ENCODE measurements at regions not wholly inside any gene's neighbourhood (a gene's known extent, or its start where the extent isn't known, plus 50 kb on each side); places are given as distances from the start of the nearest gene placed in this dataset.
"Not testable (repeated sequence)": the region's sequence is repeated elsewhere in the genome, so short reads cannot be mapped to it uniquely, and the experiment has no call there.

DNA sequence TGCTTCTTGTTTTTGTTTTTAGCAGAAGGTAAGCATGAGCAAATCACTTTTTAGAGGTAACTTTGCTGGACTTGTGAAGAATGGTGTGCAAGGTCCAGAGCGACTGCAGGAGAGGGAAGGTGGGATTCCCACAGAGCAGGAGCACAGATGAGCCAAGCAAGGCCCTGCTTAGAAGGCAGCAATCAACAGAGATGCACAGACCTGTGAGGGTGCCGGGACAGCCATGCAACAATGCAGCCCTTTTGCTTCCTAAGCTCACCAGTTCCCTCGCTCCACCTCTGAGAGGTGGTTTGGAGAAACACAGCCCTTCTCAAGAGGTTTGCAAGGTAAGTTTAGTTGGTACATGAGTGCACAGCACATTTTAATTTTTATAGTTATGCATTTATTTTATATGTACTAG, 85.1 kb upstream of the FBXO28 start:
- DNase-seq (ENCODE audit: low read depth), result not testable (repeated sequence)

DNA sequence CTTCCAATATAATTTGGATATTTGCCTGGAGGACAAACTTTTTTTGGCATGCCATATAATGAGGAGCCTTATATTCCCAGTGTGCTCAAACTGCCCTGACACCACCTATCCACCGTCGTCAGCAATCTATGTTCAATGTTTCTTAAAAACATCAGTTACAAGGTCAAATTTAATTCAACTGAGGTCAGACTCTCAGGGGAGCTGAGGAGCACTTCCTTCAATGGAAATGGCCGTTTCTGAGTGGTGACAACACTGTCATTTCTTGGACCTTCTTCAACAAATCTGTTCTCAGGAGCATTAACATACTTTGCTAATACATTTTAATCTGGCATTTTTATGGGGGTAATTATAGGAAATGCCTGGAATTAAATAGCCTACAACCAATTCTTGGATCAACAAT, 90.8 kb upstream of the FBXO28 start:
- DNase-seq (ENCODE audit: low read depth), result not testable (repeated sequence)

DNA sequence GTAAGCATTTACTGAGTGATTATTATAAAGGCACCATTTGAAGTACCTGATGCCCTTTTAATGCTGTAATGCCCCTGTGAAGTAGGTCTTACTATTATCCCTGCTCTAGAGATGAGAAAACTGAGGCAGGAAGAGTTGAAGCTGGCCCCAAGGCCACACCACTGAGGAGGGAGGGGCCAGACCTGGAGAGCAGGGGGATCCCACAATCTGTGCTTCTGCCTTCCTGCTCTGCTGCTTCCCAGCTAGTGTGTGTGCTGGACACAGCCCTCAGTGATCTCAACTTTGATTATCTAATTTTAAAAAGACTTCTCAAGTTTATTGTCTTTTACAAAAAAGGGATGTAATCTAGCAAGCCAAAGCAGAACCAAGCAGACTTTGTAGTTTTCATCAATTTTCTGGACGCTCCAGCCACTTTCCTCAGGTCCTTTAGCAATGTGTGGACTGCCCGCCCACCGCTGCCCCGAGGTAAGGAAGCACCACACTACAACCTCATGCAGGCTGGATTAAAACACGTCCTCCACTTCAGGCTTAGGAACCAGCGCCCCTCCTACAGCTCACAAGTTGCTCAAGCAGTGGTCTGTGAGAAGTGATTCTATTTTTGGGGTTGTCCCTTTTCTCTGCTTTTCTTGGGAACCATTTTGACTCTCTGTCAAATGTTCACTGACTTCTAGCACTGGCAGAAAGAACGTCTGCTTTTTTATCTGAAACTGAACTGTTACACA, 91.5 kb upstream of the FBXO28 start:
- not testable (repeated sequence) for DNase-seq (ENCODE audit: low read depth)

DNA sequence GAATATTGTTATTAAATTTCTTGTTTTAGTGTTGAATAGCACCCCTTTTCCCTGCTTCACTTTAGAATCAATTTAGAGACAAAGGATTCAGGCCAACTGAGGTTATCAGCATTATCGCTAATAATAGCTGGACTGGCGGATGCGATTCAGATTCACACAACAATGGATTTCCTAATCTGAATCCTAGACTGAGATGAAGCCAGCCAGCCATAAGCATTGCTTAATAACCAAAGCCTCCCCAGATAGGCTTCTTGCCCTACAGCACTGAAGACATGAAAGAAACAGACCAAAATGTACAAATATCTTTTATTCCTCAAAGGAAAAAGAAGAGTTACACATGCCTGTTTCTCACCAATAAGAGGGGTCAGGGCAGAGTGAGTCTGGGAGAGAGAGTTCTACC, 94.0 kb upstream of the FBXO28 start:
- DNase-seq (ENCODE audit: low read depth), result not testable (repeated sequence)

DNA sequence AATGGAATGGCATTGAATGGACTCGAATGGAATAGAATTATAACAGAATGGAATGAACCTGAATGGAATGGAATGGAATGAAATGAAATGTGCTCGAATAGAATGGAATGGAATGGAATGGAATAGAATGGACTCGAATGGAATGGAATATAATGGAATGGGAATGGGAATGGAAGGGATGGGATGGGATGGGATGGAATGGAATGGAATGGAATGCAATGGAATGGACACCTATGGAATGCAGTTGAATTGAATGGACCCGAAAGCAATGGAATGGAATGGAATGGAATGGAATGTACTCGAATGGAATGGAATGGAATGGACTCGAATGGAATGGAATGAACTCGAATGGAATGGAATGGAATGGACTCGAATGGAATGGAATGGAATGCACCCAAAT, 98.1 kb upstream of the FBXO28 start:
- not testable (repeated sequence) for DNase-seq (ENCODE audit: low read depth)

DNA sequence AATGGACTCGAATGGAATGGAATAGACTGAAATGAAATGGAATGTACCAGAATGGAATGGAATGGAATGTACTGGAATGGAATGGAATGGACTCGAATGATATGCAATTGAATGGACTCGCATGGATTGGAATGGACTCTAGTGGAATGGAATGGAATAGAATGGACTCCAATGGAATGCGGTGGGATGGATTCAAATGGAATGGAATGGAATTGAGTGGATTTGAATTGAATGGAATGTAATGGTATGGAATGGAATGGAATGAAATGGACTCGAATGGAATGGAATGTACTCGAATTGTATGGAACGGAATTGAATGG, 99.6 kb upstream of the FBXO28 start:
- DNase-seq (ENCODE audit: low read depth), result no peak

DNA sequence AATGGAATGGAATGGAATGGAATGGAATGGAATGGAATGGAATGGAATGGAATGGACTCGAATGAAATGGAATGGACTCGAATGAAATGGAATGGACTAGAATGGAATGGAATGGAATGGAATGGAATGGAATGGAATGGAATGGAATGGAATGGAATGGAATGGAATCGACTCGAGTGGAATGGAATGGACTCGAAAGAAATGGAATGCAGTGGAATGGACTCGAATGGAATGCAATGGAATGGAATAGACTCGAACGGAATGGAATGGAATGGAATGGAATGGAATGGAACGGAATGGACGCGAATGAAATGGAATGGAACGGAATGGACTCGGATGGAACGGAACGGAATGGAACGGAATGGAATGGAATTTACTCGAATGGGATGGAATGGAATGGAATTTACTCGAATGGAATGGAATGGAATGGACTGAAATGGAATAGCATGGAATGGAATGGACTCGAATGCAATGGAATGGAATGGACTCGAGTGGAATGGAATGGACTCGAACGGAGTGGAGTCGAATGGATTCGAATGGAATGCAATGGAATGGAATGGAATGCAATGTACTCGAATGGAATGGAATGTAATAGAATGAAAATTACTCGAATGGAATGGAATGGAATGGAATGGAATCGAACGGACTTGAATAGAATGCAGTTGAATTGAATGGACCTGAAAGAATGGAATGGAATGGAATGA, 100.1 kb upstream of the FBXO28 start:
- DNase-seq (ENCODE audit: low read depth), result not testable (repeated sequence)

DNA sequence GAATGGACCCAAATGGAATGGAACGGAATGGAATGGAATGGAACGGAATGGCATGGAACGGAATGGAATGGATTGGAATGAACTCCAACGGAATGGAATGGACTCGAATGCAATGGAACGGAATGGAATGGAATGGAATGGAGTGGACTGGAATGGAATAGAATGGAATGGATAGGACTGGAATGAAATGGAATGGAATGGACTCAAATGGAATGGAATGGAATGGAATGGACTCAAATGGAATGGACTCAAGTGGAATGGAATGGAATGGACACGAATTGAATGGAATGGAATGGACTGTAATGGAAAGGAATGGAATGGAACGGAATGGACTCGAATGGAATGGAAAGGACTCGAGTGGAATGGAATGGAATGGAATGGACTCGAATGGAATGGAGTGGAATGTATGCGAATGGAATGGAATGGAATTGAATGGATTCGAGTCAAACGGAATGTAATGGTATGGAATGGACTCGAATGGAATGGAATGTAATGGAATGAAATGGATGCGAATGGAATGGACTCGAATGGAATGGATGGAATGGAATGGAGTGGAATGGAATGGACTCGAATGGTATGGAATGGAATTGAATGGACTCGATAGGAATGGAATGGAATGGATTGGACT, 101.0 kb upstream of the FBXO28 start:
- DNase-seq (ENCODE audit: low read depth), result not testable (repeated sequence)

DNA sequence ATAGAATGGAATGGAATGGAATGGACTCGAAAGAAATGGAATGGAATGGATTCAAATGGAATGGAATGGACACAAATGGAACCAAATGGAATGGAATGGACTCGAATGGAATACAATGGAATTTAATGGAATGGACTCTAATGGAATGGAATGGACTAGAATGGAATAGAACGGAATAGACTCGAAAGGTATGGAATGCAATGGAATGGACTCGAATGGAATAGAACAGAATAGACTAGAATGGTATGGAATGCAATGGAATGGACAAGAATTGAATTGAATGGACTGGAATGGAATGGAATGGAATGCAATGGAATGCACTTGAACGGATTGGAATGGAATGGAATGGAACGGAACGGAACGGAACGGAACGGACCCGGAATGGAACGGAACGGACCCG, 101.7 kb upstream of the FBXO28 start:
- DNase-seq (ENCODE audit: low read depth), result not testable (repeated sequence)

DNA sequence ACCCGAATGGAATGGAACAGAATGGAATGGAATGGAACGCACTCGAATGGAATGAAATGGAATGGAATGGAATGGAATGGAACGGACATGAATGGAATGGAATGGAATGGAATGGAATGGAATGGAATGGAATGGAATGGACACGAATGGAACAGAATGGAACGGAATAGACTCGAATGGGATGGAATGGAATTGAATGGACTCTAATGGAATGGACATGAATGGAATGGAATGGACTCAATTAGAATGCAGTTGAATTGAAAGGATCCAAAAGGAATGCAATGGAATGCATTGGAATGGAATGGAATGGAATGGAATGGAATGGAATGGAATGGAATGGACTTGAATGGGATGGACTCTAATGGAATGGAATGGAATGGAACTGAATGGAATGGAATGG, 102.2 kb upstream of the FBXO28 start:
- DNase-seq (ENCODE audit: low read depth), result not testable (repeated sequence)

DNA sequence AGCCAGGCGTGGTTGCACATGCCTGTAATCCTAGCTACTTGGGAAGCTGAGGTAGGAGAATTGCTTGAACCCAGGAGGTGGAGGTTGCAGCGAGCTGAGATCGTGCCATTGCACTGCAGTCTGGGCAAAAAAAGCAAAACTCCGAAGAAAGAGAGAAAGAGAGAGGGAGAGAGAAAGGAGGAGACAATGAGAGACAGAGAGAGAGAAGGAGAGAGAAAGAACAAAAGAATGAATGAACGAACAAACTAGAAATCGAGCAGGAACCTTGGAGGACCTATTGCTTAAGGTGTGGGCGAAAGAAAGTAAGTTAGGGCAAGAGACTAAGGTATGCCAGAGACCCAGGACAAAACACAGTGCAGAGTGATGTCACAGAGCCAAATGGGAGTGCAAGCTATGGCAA, 102.8 kb upstream of the FBXO28 start:
- not testable (repeated sequence) for DNase-seq (ENCODE audit: low read depth)

DNA sequence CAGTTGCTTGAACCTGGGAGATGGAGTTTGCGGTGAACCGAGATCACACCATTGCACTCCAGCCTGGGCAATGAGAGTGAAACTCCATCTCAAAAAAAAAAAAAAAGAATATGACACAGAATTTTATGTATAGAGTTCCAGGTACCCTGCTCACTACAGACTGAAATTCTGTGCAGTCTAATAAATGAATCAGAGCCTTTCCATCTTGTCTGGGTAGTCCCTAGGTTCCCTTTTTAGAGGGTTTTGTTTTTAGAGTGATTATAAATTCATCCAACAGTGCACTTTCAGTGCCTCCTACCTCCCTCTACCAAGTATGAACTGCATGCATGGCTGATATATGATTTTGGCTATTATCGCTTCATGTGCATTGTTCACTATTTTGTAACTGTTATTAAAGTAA, 107.9 kb upstream of the FBXO28 start:
- not testable (repeated sequence) for DNase-seq (ENCODE audit: low read depth)

DNA sequence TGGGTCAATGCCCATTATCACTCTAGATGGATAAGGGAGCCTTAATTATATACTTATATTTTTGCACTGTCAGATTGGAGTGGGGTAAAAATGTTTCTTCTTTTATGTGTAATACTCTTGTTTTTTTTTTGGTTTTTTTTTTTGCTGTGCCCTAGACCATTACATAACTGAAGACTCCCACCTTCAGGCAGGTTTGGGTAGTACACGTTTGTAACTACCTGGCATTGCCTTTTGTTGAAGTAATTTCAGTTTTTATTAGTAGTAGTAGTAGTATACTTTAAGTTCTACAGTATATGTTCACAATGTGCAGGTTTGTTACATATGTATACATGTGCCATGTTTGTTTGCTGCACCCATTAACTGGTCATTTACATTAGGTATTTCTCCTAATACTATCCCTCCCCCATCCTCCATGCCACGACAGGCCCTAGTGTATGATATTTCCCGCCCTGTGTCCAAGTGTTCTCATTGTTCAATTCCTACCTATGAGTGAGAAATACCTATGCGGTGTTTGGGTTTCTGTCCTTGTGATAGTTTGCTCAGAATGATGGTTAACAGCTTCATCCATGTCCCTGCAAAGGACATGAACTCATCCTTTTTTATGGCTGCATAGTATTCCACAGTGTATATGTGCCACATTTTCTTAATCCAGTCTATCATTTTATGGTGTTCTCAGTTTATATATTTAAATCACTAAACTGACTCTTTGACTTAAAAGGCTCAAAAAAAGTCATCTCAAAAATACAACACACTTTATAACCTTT, 109.2 kb upstream of the FBXO28 start:
- peak; percentile 21 for DNase-seq (ENCODE audit: low read depth)

DNA sequence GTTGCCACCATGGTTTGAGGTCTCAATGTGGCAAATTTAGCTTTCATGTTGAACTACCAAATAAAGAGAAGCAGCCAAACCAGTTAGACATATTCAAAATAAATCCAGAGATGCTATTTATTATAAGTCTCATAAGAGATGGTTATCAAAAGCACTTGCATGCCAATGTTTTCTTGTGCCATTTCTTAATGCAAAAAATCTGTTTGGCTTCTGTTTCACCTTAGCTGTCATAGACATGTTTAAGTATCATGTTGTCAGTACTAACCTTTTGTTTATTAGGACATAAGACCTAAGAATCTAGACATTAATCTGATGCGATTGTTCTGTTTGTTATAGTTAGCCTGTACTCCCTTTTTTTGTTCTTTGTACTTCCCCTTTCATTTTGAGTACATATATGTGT, 110.0 kb upstream of the FBXO28 start:
- not testable (repeated sequence) for DNase-seq (ENCODE audit: low read depth)

DNA sequence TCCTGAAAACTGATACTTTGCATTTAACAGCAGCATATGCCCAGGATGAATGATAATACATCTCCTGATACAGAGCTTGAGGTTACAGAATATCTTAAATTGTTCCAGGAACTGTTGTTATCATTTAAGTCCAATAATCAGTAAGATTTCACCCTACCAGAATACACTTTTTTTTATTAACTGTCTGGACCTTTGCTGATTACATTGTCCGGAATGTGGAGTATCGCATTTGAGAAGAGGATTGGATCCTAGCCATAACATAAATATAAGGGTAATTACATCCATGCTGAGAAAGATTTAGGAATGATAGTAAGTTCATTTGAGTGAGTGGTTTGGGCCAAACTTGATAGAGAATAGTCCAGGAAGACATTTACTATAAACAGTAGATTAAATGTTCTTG, 112.2 kb upstream of the FBXO28 start:
- DNase-seq (ENCODE audit: low read depth), result not testable (repeated sequence)

DNA sequence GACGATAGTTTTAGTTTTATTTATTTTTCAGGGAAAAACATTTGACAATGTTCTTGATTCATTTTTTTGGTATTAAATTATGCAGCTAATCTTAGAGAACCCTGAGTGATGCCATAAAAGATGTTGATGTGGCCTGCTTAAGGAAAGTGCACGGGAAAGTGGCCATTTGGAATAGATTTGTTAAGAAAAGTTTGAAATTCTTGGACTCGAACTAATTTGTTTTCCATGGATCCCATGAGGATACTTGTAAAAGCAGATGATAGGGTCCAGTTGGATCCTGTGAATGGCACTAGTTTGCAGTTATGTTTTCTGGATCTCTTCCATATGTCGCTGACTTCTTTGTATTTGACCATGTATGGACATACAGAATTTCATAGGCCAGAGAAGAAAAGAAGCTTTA, 114.2 kb upstream of the FBXO28 start:
- DNase-seq (ENCODE audit: low read depth), result not testable (repeated sequence)

DNA sequence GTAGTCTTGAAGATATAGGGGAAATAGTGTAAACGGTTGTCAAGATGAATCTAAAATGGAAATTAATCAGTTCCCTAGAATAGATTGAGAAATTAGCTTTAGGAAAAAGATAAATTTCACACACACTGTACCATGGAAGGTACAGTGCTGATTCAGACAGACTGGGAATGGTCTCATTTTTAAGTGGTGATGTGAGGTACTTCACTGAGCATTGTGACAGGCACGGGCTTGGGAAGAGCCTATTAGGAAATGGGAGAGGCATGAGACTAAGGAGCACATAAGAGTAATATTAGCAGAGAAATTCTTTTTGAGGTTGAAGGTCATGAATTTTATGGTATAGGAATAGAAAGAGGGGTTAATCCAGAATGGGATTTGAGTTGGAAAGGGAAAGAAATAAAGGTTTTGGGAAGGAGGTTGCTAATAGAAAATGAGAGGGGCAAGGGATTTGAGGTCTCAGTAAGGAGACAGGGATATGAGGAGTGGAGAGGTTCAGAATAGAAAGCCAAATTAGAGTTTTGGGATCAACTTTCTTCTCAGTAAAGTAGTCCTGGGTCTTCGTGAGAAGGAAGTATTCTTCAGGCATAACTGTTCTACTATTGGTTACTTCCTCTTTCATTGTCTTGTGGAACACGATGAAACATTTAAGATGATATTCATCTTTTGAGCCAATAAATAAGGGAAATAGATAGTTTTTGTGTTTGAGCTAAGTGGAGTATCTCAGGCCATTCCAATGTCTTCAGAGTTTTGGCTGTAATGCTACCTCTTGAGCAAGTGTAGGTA, 115.0 kb upstream of the FBXO28 start:
- DNase-seq (ENCODE audit: low read depth), result not testable (repeated sequence)

DNA sequence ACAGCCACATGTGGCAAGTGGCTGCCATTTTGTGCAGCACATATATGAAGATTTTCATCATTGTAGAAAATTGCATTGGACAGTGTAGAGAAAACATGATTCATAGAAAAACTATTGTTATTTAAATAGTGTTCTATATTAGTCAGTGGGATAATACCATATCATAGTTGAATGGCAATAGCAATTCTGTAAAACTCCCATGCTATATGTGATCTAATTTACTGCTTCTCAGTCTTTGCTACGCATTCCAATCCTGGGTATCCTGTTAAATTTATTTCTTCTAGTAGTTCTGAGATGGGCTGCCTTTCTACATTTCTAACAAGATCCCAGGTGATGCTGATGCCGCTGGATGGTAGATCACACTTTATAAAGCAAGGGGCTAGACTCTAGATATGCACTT, 117.5 kb upstream of the FBXO28 start:
- DNase-seq (ENCODE audit: low read depth), result not testable (repeated sequence)

DNA sequence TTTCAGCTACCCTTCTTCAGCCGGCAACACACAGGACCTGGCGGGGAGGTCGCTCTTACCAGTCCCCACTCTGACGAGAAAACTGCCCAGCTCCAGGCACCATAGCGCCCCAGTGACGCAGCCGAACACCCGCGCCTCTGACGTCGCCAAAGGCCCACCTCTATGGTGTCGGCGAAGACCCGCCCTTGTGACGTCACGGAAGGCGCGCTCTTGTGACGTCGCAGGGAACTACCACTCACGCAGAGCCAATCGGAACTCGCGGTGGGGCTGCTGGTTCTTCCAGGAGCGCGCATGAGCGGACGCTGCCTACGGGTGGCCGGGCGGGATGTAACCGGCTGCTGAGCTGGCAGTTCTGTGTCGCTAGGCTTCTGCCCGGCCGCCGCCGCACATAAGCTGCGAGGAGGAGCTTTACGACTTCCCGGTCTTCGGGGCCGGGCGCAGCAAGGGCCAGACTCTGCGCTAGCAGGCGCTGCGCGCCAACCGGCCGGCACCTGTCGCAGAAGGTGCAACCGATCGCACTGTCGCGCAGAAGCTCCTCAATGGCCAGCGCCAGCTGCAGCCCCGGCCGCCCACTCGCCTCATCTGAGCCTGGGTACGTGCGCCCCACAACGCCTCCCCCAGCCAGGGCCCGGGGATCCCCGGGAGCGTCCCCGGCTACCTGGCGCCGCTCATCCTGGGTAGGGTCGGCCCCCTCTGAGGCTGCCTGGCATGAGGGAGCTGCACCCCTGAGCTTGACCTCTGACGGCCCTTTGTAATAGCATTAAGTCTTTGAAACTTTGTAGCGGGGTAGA, 121.3 kb upstream of the FBXO28 start:
- DNase-seq (ENCODE audit: low read depth), result peak; percentile 97

DNA sequence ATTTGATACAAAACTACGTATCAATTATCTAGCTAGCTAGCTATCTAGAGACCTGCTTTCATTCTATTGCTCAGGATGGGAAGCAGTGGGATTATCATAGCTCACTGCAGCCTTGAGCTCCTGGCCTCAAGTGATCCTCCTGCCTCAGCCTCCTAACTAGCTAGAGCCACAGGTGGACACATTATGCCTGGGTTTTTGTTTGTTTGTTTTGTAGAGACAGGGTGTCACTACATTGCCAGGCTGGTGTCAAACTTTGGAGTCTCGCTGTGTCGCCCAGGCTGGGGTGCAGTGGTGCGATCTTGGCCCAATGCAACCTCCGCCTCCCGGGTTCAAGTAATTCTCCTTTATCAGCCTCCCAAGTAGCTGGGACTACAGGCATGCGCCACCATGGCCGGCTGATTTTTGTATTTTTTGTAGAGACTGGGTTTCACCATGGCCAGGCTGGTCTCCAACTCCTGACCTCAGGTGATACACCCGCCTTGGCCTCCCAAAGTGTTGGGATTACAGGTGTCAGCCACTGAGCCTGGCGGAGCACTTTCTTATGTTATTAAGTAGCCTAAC, 122.5 kb upstream of the FBXO28 start:
- DNase-seq (ENCODE audit: low read depth), result not testable (repeated sequence)

DNA sequence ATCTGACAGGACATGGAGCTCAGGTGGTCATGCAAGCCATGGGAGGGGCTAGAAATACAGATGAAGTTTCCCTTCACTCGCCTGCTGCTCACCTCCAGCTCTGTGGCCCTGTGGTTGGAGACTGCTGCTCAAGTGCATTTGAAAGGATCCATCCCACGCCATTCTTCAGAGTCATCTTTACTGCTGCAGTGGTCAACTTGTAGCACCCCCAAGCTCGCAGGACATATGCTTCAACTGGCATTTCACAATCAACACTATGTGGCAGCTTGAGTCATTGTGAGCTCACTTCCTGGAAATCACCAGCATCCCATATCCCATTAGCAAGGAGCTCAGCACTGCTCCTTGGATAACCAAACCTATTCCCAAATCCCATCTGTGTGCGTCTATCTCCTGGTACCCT, 116.2 kb upstream of the TP53BP2 start:
- DNase-seq (ENCODE audit: low read depth), result not testable (repeated sequence)
